Breast epithelium (tissue), 3 donors: ENCODE measurements at regions not wholly inside any gene's neighbourhood (a gene's known extent, or its start where the extent isn't known, plus 50 kb on each side); places are given as distances from the start of the nearest gene placed in this dataset.

Source experiments
- POLR2A ChIP-seq: fragments of 450-650 bp; IDR thresholded peaks from one replicate; pipeline ENCODE4 v1.6.1; 2016; ENCODE audit warnings: antibody characterized with exemption, mild to moderate bottlenecking, moderate library complexity
- TF ChIP-seq, protein P1 (sequence below), 3 donors: fragments of 450-650 bp; IDR thresholded peaks; one replicate each; pipeline ENCODE4 v1.5.1; 2016 to 2017; ENCODE audit warnings: antibody characterized with exemption in 3 of 3, mild to moderate bottlenecking in 3 of 3, moderate library complexity in 3 of 3

DNA sequence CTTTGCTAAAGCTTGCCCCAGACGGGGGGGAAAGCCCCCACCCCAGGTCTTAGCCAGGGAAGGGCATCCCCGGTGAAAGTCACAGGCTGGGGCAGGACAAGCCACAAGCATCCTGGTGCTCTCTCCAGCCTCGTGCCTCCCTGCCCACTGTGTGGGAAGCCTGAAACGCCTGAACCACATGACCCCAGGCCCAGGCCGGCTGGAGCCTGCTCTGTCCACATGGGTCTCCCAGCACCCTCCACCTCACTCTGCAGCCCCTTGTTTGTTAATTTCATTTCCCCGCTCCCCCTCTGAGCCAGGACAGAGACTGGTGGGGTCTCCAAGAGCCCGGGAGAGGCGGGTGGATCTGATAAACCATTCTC is 58.3 kb upstream of the TCF20 start:
- TF ChIP-seq, protein P1, sequence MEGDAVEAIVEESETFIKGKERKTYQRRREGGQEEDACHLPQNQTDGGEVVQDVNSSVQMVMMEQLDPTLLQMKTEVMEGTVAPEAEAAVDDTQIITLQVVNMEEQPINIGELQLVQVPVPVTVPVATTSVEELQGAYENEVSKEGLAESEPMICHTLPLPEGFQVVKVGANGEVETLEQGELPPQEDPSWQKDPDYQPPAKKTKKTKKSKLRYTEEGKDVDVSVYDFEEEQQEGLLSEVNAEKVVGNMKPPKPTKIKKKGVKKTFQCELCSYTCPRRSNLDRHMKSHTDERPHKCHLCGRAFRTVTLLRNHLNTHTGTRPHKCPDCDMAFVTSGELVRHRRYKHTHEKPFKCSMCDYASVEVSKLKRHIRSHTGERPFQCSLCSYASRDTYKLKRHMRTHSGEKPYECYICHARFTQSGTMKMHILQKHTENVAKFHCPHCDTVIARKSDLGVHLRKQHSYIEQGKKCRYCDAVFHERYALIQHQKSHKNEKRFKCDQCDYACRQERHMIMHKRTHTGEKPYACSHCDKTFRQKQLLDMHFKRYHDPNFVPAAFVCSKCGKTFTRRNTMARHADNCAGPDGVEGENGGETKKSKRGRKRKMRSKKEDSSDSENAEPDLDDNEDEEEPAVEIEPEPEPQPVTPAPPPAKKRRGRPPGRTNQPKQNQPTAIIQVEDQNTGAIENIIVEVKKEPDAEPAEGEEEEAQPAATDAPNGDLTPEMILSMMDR (IDR thresholded peaks at IDR 0.05) = no peak
- no peak for TF ChIP-seq POLR2A
